HCEC 1CT (cell line): ENCODE measurements at regions not wholly inside any gene's neighbourhood (a gene's known extent, or its start where the extent isn't known, plus 50 kb on each side); places are given as distances from the start of the nearest gene placed in this dataset.

ENCODE experiments used
- DNase-seq: peaks from one replicate; pipeline ENCODE4 v3.0.0-alpha.2; 2017

- DNase-seq = no peak
These were observed 163.5 kb upstream of the LYZL2 start for GRCh38 chr10:30793093-30793492.

DNA sequence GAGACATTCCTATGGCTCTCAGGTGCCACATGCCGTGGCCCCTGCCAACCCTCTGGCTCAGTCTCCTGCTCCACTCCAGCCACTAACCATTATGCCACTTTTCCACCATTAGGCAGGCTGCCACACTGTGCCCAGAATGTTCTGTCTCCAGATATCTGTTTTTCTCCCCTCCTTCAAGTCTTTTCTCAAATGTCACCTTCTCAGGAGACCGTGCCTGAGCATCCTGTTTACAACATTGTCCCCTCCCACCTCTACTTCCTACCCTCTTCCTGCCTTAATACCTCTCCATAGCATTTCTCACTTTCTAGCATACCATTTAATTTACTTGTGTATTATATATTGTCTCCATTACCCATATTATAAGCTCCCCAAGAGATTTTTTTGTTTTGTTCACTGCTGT is 162.5 kb upstream of the LYZL2 start:
- no peak for DNase-seq

- DNase-seq = no peak
These were observed 161.7 kb upstream of the LYZL2 start for GRCh38 chr10:30791197-30791611.

- no peak for DNase-seq
These were observed 160.3 kb upstream of the LYZL2 start for GRCh38 chr10:30789806-30790205.

DNA sequence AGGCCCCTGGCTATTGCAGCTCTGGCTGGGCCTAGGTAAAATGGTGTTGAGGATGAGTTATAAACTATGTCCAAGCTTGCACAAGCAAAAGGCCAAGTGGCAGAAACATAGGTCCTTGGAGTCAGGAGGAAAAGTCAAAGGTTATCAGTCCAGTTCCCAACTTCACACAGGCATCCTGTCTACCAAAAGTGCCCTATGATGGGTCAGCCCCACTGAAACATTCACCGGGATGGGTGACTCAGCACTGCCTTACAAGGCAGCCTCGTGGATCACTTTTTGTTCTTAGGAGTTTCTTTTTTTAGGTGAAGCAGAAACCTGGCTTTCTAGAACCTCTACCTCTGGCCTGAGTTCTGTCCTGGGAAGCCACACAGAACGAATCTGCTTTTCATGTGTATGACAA is 158.8 kb upstream of the LYZL2 start:
- peak; percentile 43 for DNase-seq

DNA sequence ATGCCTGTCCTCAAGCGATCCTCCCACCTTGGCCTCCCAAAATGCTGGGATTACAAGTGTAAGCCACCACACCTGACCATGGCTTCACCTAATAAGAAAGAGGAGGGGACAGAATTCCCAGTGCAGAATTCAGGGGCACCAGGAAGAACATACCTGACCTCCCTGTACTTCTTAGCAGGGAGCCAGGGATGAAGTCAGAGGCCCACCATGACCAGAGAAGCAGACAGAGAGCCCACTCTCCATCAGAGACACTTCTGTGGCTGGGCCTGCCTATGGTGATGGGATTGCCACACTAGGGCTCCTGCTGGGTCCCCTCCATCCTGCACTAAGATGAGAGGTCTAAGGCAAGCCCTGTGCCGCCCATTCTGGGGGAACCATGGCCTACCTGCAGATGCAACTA is 157.4 kb upstream of the LYZL2 start:
- no peak for DNase-seq

- peak; percentile 80 for DNase-seq
These were observed 156.6 kb upstream of the LYZL2 start for GRCh38 chr10:30786131-30786530.

DNA sequence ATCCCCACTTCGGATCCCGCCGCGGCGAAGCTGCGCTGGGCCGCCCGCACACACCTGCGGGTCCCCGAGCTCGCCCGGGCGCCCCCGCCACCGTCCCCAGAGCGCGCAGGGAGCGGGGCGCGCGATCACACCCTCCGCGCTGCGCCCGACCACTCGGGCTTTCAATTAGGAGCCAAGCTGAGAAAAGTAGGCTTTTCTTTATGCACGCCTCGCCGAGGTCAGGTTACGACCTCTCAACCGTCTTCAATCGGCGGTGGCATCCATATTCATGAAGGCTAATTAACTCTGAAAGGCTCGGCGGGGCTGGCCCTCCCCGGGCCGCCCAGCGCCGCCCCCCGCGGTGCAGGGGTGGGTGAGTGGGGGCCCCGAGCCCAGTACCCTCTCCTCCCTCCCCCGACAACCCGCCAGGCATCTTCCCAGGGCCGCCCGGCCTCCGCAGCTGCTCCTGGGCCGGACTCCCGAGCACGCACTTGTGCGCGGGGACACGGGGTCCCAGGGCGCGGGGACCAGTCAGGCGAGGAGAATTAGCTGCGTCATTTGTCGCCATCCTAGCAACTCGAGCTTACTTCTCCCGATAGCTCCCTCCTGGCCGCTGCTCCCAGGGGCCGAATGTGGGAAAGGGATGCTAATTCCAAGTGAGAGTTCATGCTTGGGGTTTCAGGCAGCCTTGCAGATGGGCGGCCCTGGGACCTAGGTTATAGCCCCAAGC is 155.5 kb upstream of the LYZL2 start:
- peak; percentile 49 for DNase-seq

DNA sequence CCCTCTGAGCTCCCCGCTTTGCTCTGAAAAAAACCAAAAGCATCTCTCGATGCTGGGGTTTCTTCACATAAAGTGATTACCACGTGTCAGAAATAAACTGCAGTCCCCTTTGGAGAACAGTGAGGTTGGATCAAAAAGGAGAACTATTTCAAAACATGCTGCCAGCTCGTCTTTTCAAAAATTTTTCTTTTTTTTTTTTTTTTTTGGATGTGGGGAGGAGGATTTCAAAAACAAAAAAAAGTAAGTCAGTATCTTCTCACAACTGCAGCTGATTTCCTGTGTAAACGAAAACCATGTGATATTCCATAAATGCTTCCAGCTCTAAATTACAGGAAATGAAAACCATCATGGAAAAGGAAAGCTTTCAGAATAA is 155.0 kb upstream of the LYZL2 start:
- peak; percentile 62 for DNase-seq

DNA sequence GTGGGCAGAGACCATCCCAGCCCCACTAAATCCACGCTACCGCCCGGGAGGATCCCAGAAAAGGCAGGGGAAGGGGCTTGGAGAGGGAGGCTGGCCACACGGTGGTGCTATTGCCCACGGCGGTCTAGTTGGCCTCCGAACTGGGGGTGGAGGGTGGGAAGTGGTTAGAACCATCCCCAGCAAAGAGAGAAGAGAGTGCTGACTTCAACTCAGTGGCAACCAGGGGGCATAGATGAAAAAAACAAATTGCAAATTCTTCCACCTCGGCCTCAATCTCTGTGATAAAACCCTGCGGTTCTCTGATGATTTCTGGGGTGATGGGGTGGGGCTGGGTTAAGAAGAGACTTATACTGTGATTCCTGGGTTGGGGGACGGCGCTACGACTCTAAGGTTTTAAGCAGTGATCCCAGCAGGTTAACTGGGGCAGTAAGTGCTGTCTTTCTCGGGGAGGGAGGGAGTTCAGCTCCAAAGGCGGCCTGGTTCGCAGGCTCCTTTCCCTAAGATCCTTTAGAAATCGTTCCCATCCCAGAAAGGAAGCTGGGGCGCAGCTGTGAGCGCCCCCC is 154.5 kb upstream of the LYZL2 start:
- DNase-seq = peak; percentile 90

DNA sequence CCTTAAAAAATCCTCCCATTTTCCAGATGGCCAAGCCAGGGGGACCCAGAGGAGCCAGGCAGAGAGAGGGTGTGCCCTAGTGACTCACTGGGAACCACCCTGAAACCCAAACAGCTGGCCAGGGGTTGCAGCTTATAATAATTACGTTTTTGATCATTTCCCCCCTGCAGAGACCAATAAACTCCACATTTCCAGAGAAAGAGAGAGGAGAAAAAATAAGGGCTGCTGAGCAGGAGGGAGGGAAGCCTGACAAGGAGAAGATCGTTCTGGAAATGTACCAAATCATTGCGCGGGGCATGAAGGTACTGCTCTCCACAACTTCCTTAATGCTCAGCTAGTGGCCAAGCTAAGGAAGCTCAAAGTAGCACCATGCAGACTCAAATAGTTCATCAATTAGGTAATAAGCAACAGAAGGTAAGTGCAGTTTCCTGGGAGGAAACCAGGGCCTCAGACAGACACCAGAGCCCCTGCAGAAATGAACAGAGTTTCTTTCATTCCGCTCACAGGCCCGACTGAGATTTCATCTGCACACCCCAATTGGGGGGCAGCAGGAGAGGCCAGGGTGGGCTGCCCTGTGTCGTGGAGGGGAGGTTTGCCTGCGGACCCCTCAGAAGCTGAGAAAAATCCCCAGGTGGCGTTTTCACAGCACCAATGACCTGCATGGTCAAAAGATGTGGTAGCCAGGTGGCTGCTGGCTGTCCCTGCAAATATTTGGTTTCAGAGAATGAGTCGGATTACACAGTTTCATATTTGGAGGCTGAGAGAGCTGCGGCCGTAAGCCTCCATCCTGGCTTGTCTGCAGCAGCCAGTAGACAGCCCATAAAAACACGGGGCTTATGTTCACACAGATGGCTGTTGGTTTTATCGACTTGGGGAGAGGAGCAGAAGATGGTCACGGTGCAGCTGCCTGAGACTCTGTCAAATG is 153.2 kb upstream of the LYZL2 start:
- DNase-seq = peak; percentile 56

- no peak for DNase-seq
These were observed 152.6 kb upstream of the LYZL2 start for GRCh38 chr10:30782157-30782536.

DNA sequence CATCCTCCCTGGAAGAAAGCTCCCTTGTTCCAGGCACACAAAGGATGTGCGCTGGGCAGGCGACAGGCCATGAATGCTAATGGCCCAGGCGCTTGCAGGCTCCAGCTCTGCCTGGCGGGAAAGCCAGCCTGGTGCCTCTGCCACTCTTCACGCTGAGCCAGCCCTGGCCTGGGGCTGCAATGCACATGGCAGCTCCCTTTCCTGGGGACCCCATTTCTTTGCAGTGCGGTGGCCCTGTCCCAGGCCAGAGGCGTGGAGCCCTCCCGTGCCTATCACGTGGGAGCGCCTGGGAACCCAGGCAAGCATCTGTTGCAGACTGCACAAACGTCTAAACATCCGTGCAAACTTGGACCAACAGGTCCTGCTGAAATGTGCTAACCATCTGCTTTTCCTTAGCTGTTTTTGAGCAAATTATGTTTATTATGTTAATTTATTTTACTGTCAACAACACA is 152.1 kb upstream of the LYZL2 start:
- DNase-seq = no peak

GRCh38 chr10:30778769-30779168 is 149.2 kb upstream of the LYZL2 start:
- DNase-seq = no peak

- peak; percentile 96 for DNase-seq
These were observed 146.4 kb upstream of the LYZL2 start for GRCh38 chr10:30775779-30776591.

GRCh38 chr10:30774261-30774660 is 144.7 kb upstream of the LYZL2 start:
- no peak for DNase-seq

DNA sequence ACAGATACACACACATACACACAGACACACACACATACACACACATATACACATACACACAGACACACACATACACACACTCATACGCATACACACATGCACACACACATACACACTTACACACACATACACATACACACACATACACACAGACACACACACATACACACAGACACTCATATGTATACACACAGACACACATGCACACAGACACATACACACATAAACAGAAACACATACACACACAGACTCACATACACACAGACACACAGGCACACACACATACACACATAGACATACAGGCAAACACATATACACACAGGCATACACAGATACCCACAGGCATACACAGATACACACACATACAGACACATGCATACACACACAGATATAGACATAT is 143.9 kb upstream of the LYZL2 start:
- DNase-seq = no peak

DNA sequence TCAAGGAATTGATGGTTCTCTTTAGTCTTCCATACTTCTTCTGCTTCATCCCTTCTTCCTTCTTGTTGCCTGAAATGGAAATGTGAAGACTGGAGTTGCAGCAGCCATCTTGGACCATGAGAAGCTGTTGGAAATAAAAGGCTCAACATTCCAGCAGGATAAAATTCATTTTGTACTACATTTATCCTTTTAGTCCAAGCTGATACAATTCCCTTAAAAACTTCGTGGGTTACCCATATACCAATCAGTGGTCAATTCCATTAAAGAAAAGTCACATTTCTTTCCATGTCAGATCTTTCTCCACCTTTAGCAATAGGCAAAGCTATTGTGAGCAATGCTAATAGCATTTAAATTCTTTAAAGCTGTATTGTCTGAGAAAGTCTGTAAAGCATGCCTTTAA is 141.3 kb upstream of the LYZL2 start:
- DNase-seq = no peak

- DNase-seq = no peak
These were observed 140.7 kb upstream of the LYZL2 start for GRCh38 chr10:30770229-30770628.

- no peak for DNase-seq
These were observed 139.8 kb upstream of the LYZL2 start for GRCh38 chr10:30769361-30769760.

- peak; percentile 69 for DNase-seq
These were observed 136.1 kb upstream of the LYZL2 start for GRCh38 chr10:30765616-30766015.

GRCh38 chr10:30765022-30765615 is 135.6 kb upstream of the LYZL2 start:
- peak; percentile 73 for DNase-seq

DNA sequence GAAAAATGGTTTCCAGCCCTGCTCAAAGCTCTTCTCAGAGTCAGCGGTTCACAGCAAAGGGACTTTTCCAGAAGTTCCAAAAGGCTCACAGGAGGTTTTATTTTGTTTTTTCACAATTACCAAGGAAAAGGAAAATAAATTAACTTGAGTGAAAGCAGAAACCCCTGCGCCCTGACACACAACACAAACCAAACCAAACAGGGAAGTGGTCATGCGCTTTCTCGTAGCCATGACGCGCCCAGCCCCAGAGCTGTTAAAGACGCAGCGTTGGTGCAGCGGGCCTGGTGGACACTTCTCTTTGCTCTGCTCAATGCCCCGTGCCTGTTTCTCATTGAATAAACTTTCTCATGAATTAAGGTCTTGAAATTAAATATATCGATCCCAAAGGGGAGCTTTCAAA is 134.4 kb upstream of the LYZL2 start:
- no peak for DNase-seq
